ENCODE measurements at regions not wholly inside any gene's neighbourhood (a gene's known extent, or its start where the extent isn't known, plus 50 kb on each side); places are given as distances from the start of the nearest gene placed in this dataset.
"Not testable (repeated sequence)": the region's sequence is repeated elsewhere in the genome, so short reads cannot be mapped to it uniquely, and the experiment has no call there.

- 77% methylated on average over 3 of the region's 3 CpGs for WGBS
- Histone ChIP-seq H3K27me3 (no peaks in the 10 kb centered on the region), H3K9me3 (no peaks in the 10 kb centered on the region), H3K4me3 (no peak overlapping the region), H3K4me1 (peaks cover 15% of the 10 kb centered on the region), H3K27ac (no peak overlapping the region), H3K36me3 (no peaks in the 10 kb centered on the region)
- DNase-seq (ENCODE audit: low spot score in 2 of 2) = no peak
- TF ChIP-seq EP300 (IDR thresholded peaks at IDR 0.05) (no peak), POLR2AphosphoS5 (IDR thresholded peaks at IDR 0.05) (no peak), CTCF (IDR thresholded peaks at IDR 0.05) (no peak)
Measured at GRCh38 chr18:39449566-39449965, 1884.0 kb upstream of the CELF4 start.

DNA sequence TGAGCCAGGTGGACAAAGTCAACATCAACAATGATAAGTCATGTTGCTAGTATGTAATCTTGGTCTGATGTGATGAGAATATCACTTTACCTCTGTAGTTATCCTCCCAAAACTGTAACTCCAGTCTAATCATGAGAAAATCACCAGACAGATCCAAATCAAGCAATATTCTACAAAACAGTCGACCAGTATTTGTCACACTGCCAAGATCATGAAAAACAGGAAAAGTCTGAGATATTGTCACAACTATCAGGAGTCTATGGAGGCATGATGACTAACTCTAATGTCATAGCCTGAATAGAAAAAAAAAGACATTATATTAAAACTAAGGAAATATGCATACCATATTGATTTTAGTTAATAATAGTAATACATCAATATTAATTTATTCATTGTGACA, 1883.3 kb upstream of the CELF4 start:
- WGBS = 55% methylated on average over 1 of the region's 1 CpG
- Histone ChIP-seq H3K4me1 (peaks cover 10% of the 10 kb centered on the region), H3K9me3 (no peaks in the 10 kb centered on the region), H3K36me3 (no peaks in the 10 kb centered on the region), H3K27ac (no peak overlapping the region), H3K27me3 (no peaks in the 10 kb centered on the region), H3K4me3 (no peak overlapping the region)
- no peak for DNase-seq (ENCODE audit: low spot score in 2 of 2)
- TF ChIP-seq POLR2A (IDR thresholded peaks at IDR 0.05) (no peak), POLR2AphosphoS5 (IDR thresholded peaks at IDR 0.05) (no peak), EP300 (IDR thresholded peaks at IDR 0.05) (no peak), CTCF (IDR thresholded peaks at IDR 0.05) (no peak)

DNA sequence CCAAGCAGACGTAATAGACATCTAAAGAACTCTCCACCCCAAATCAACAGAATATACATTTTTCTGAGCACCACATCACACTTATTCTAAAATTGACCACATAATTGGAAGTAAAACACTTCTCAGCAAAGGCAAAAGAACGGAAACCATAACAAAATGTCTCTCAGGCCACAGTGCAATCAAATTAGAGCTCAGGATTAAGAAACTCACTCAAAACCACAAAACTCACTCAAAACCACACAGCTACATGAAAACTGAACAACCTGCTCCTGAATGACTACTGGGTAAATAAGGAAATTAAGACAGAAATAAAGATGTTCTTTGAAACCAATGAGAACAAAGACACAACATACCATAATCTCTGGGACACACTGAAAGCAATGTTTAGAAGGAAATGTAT, 1879.4 kb upstream of the CELF4 start:
- not testable (repeated sequence) for H3K27me3 ChIP-seq; H3K9me3 ChIP-seq; H3K4me3 ChIP-seq; DNase-seq (ENCODE audit: low spot score in 2 of 2); H3K27ac ChIP-seq; H3K4me1 ChIP-seq; H3K36me3 ChIP-seq
- 86% methylated on average over 2 of the region's 2 CpGs for WGBS

GRCh38 chr18:39441648-39442047, 1876.0 kb upstream of the CELF4 start:
- 73% methylated on average over 2 of the region's 2 CpGs for WGBS

DNA sequence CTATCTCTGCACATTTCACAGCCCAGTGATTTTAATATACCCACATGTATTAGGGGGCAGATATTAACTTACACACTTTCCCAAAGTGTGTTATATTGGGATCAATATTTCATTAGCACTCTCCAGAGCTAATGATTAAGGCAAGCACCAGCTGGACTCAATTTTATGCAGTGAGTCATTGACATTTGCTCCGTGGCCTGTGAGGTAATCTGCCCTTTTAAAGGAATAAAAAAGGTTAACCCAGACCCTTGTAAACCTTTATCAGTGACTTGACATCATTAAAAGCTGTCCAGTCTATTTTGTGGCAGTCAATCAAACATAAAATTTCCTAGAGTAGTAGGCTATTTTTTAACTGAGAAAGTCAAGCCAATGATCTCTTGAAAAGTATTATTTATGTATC, 1870.4 kb upstream of the CELF4 start:
- no peaks in the 10 kb centered on the region for H3K9me3 ChIP-seq
- TF ChIP-seq POLR2A (IDR thresholded peaks at IDR 0.05) (no peak), EP300 (IDR thresholded peaks at IDR 0.05) (no peak), POLR2AphosphoS5 (IDR thresholded peaks at IDR 0.05) (no peak), CTCF (IDR thresholded peaks at IDR 0.05) (no peak)
- peaks cover 4% of the 10 kb centered on the region for H3K4me1 ChIP-seq
- H3K36me3 ChIP-seq = no peaks in the 10 kb centered on the region
- WGBS = 41% methylated on average over 1 of the region's 1 CpG
- DNase-seq (ENCODE audit: low spot score in 2 of 2) = no peak
- H3K4me3 ChIP-seq = no peak overlapping the region
- no peak overlapping the region for H3K27ac ChIP-seq
- H3K27me3 ChIP-seq = no peaks in the 10 kb centered on the region

More at GRCh38 chr18:39441648-39442047, 1876.0 kb upstream of the CELF4 start:
- no peaks in the 10 kb centered on the region for H3K27me3 ChIP-seq
- no peak overlapping the region for H3K4me3 ChIP-seq
- no peaks in the 10 kb centered on the region for H3K9me3 ChIP-seq
- no peak for TF ChIP-seq EP300 (IDR thresholded peaks at IDR 0.05)
- no peak for TF ChIP-seq POLR2A (IDR thresholded peaks at IDR 0.05)
- TF ChIP-seq CTCF (IDR thresholded peaks at IDR 0.05) = no peak
- TF ChIP-seq POLR2AphosphoS5 (IDR thresholded peaks at IDR 0.05) = no peak
- H3K4me1 ChIP-seq = no peaks in the 10 kb centered on the region
- H3K27ac ChIP-seq = no peak overlapping the region
- DNase-seq (ENCODE audit: low spot score in 2 of 2) = no peak
- H3K36me3 ChIP-seq = no peaks in the 10 kb centered on the region

DNA sequence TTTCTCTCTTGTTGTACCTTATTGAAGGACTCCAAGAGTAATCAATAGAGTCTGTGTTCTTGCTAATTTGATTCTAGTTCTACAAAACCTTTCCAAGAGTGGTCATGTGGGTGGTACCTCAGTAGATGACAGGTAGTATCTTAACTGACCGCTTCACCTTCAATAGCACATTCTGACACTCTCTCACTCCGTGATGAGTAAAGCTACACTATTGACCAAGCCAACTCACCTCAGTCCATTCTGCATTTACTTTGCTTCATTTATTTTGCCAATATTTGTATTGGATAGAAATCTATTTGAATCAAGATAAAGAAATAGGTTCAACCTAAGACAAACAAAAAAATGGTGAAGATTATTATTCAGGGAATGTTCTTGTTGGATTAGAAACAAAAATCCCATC, 1869.6 kb upstream of the CELF4 start:
- DNase-seq (ENCODE audit: low spot score in 2 of 2) = no peak
- Histone ChIP-seq H3K4me1 (peaks cover 4% of the 10 kb centered on the region), H3K9me3 (no peaks in the 10 kb centered on the region), H3K36me3 (no peaks in the 10 kb centered on the region), H3K27ac (no peak overlapping the region), H3K4me3 (no peak overlapping the region), H3K27me3 (no peaks in the 10 kb centered on the region)
- TF ChIP-seq EP300 (IDR thresholded peaks at IDR 0.05) (no peak), POLR2AphosphoS5 (IDR thresholded peaks at IDR 0.05) (no peak), CTCF (IDR thresholded peaks at IDR 0.05) (no peak), POLR2A (IDR thresholded peaks at IDR 0.05) (no peak)
- 92% methylated on average over 2 of the region's 2 CpGs for WGBS
